ENCODE measurements at regions not wholly inside any gene's neighbourhood (a gene's known extent, or its start where the extent isn't known, plus 50 kb on each side); places are given as distances from the start of the nearest gene placed in this dataset.
A peak's percentile ranks its signal among the peaks of the same experiment; 100 is the strongest.

DNA sequence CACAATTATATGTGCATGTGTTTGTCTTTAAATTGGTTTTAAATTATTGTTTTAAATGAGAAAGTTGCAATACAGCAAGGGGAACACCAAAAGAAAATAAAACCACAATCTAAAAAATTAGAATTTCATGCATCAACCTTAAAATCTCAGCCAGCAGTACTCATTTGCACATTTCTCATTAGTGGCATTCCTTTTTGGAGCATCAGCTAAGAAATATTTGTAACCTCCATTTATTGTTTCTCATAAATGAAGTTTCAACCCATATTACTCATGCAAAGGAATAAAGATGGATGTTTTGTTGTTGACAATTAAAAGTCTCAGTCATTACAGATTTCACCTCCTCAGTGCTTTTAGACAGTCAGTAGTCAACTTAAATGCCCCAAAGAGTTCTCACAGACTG, 160.1 kb downstream of the TBX15 start:
- no peak overlapping the region for H3K4me3 ChIP-seq
- no peaks in the 10 kb centered on the region for H3K4me1 ChIP-seq
- H3K27me3 ChIP-seq, result no peaks in the 10 kb centered on the region
- no peak for DNase-seq
- TF ChIP-seq, protein P1, sequence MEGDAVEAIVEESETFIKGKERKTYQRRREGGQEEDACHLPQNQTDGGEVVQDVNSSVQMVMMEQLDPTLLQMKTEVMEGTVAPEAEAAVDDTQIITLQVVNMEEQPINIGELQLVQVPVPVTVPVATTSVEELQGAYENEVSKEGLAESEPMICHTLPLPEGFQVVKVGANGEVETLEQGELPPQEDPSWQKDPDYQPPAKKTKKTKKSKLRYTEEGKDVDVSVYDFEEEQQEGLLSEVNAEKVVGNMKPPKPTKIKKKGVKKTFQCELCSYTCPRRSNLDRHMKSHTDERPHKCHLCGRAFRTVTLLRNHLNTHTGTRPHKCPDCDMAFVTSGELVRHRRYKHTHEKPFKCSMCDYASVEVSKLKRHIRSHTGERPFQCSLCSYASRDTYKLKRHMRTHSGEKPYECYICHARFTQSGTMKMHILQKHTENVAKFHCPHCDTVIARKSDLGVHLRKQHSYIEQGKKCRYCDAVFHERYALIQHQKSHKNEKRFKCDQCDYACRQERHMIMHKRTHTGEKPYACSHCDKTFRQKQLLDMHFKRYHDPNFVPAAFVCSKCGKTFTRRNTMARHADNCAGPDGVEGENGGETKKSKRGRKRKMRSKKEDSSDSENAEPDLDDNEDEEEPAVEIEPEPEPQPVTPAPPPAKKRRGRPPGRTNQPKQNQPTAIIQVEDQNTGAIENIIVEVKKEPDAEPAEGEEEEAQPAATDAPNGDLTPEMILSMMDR (IDR thresholded peaks at IDR 0.05), result no peak
- H3K36me3 ChIP-seq, result no peaks in the 10 kb centered on the region
- no peak overlapping the region for H3K27ac ChIP-seq
- H3K9me3 ChIP-seq, result no peaks in the 10 kb centered on the region
- intact Hi-C loops (cut with DNase I; ENCODE audit: low total_unique reads), result no loop called here

DNA sequence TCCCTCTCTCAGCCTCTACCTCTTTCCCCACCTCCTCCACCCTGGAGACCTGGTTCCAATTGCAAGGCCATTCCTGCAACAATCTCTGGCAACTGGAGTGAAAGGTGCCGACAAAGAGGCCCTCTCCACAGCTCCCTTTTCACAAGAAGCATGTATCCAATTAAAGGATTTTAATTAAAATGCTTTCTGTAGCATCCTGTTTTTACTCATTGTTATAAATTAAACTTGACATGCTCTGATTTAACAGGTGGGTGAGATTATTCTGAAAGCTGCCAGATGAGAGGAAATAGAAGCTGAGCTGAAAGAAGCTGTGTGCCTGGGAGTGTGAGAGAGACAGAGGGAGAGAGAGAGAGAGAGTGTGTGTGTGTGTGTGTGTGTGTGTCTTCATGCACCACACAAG, 160.5 kb downstream of the TBX15 start:
- no peak for DNase-seq
- Histone ChIP-seq H3K4me1 (no peaks in the 10 kb centered on the region), H3K4me3 (no peak overlapping the region), H3K27ac (no peak overlapping the region), H3K27me3 (no peaks in the 10 kb centered on the region), H3K9me3 (no peaks in the 10 kb centered on the region), H3K36me3 (no peaks in the 10 kb centered on the region)
- TF ChIP-seq, protein P1 (IDR thresholded peaks at IDR 0.05), result no peak
- intact Hi-C loops (cut with DNase I; ENCODE audit: low total_unique reads), result no loop called here

DNA sequence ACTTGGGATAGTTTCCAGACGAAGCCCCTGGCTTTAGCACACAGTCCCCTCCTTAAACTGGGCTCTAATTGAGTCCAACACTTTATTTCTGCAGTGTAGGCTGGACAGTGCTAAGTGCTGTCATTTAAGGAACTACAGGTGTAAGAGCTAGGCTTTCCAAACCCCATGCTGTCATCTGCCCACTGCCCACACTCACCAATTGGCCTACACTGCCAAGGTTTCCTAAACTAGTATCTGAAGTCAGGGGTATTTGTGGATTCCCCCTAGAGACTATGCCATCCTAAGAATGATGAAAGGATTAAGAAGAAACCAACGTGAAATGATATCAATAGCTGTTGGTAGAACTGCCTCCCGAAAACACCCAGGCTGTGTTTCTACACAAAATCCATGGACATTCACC, 160.9 kb downstream of the TBX15 start:
- TF ChIP-seq, protein P1 (IDR thresholded peaks at IDR 0.05), result no peak
- no peak overlapping the region for H3K4me3 ChIP-seq
- intact Hi-C loops (cut with DNase I; ENCODE audit: low total_unique reads), result no loop called here
- no peak for DNase-seq
- H3K36me3 ChIP-seq, result no peaks in the 10 kb centered on the region
- no peaks in the 10 kb centered on the region for H3K27me3 ChIP-seq
- no peak overlapping the region for H3K27ac ChIP-seq
- no peaks in the 10 kb centered on the region for H3K9me3 ChIP-seq
- no peaks in the 10 kb centered on the region for H3K4me1 ChIP-seq

DNA sequence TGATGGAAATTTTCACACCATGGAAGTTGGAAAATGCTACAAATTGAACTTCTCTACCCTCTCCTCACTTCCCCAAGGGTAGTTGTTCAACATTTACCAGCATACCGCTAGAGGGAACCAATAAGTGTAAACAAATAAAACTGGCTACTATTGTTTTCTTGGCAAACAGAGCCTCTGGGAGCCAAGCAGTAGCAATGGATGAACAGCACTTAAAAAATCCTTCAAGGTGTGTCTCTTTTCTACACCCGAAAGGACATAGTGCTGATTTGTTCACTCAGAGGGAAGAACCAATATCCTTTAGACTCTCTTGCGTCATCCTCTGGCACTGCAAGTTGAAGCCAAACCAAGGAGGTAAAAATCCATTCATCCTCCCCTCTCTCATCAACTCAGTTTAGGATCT, 161.5 kb downstream of the TBX15 start:
- Histone ChIP-seq H3K4me1 (peaks cover 0 to 4% (median 0%) of the 10 kb centered on the region in 4 donors), H3K27ac (no peak overlapping the region), H3K4me3 (no peak overlapping the region), H3K27me3 (no peaks in the 10 kb centered on the region), H3K36me3 (no peaks in the 10 kb centered on the region), H3K9me3 (no peaks in the 10 kb centered on the region)
- TF ChIP-seq, protein P1 (IDR thresholded peaks at IDR 0.05), result no peak
- intact Hi-C loops (cut with DNase I; ENCODE audit: low total_unique reads), result no loop called here
- no peak for DNase-seq

DNA sequence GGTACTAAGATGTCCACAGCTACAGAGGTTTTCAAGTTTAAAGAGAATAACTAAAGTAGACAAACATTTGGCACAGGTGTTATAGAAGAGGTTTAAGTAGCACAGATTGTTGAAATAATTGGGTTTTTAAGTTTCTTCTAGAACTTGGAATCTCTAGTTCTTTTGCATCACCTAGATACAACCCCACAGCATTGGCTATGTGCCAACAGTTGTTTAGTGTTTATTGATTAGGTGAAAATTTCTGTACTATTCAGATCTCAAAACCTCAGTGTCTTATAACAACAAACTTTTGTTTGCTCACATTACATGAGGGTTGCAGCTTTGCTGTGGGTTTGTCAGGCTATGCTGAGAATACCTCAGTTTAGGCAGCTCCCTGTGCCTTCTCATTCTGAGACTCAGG, 162.5 kb downstream of the TBX15 start:
- no peak for DNase-seq
- Histone ChIP-seq H3K27me3 (no peaks in the 10 kb centered on the region), H3K27ac (no peak overlapping the region), H3K4me1 (peaks cover 0 to 14% (median 0%) of the 10 kb centered on the region in 4 donors), H3K36me3 (no peaks in the 10 kb centered on the region), H3K4me3 (no peak overlapping the region), H3K9me3 (no peaks in the 10 kb centered on the region)
- TF ChIP-seq, protein P1 (IDR thresholded peaks at IDR 0.05), result no peak
- intact Hi-C loops (cut with DNase I; ENCODE audit: low total_unique reads), result no loop called here

DNA sequence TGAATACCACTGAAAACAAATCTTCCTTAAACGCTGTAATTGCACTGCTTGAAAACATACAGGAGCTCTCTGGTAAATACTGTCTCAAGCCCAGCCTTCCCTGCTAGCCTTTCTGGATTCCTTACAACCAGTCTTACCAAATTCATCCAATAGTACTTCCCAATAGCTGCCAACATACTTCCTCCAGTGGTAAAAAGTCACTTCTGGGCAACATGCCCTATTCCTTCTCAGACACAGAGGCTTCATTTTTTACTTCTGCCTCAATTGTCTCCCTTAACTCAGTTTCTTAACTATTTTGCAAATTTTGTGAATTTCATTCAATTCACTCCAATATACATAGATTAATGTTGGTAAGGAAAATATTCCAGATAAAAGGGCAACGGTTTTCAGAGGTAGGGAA, 166.3 kb downstream of the TBX15 start:
- intact Hi-C loops (cut with DNase I; ENCODE audit: low total_unique reads), result no loop called here
- peak in 1 of 2 donors; percentile 28 for DNase-seq

More for the DNA sequence above, 166.3 kb downstream of the TBX15 start:
- Histone ChIP-seq H3K27ac (no peak overlapping the region), H3K27me3 (no peaks in the 10 kb centered on the region), H3K4me3 (no peak overlapping the region), H3K9me3 (no peaks in the 10 kb centered on the region), H3K36me3 (no peaks in the 10 kb centered on the region), H3K4me1 (peaks cover 0 to 15% (median 0%) of the 10 kb centered on the region in 4 donors)
- TF ChIP-seq, protein P1 (IDR thresholded peaks at IDR 0.05), result no peak
